Endodermal cell (in vitro differentiated cells): ENCODE measurements at regions not wholly inside any gene's neighbourhood (a gene's known extent, or its start where the extent isn't known, plus 50 kb on each side); places are given as distances from the start of the nearest gene placed in this dataset.

ENCODE experiments used
- DNase-seq: peaks from one replicate; pipeline ENCODE4 v3.0.0-alpha.2; 2017
- H3K27ac ChIP-seq: 2 replicates; pipeline ENCODE4 v1.5.1; 2013; ENCODE audit warnings: mild to moderate bottlenecking, low read depth, low read length, moderate library complexity
- H3K27me3 ChIP-seq: 2 replicates; pipeline ENCODE4 v1.6.1; 2013; ENCODE audit warnings: mild to moderate bottlenecking, low read length, moderate library complexity; ENCODE audit not compliant: insufficient read depth, control insufficient read depth, poor library complexity, severe bottlenecking
- H3K36me3 ChIP-seq: 2 replicates; pipeline ENCODE4 v1.7.0; 2013; ENCODE audit warnings: mild to moderate bottlenecking, low read length, moderate library complexity; ENCODE audit not compliant: control insufficient read depth, insufficient read depth
- H3K4me1 ChIP-seq: one replicate; pipeline ENCODE4 v1.7.0; 2013; ENCODE audit warnings: low read length; ENCODE audit not compliant: control insufficient read depth, insufficient read depth
- H3K4me3 ChIP-seq: 2 replicates; pipeline ENCODE4 v1.5.1; 2013; ENCODE audit warnings: mild to moderate bottlenecking, low read length, moderate library complexity
- H3K9ac ChIP-seq: 2 replicates; pipeline ENCODE4 v1.6.1; 2013; ENCODE audit warnings: mild to moderate bottlenecking, low read length, moderate library complexity; ENCODE audit not compliant: poor library complexity, severe bottlenecking; ENCODE audit errors: extremely low read depth
- H3K9me3 ChIP-seq: 2 replicates; pipeline ENCODE4 v1.6.1; 2013; ENCODE audit warnings: mild to moderate bottlenecking, low read length, moderate library complexity; ENCODE audit not compliant: control insufficient read depth
- H3K27ac Mint-ChIP-seq: 2 replicates; pipeline ENCODE4 v1.8.0; 2020; ENCODE audit warnings: mixed read lengths
- H3K27me3 Mint-ChIP-seq: 2 replicates; pipeline ENCODE4 v1.8.0; 2021; ENCODE audit warnings: mild to moderate bottlenecking, mixed read lengths; ENCODE audit not compliant: insufficient read depth
- H3K36me3 Mint-ChIP-seq: 2 replicates; pipeline ENCODE4 v1.8.0; 2020; ENCODE audit warnings: low read depth, mixed read lengths
- H3K4me1 Mint-ChIP-seq: 2 replicates; pipeline ENCODE4 v1.8.0; 2020; ENCODE audit warnings: mixed read lengths
- H3K4me3 Mint-ChIP-seq: 2 replicates; pipeline ENCODE4 v1.8.0; 2020; ENCODE audit warnings: mild to moderate bottlenecking, moderate library complexity, mixed read lengths
- H3K9me3 Mint-ChIP-seq: 2 replicates; pipeline ENCODE4 v1.8.0; 2020; ENCODE audit warnings: mild to moderate bottlenecking, mixed read lengths
- CTCF ChIP-seq: fragments of 200-600 bp; sonication (generic); conservative IDR thresholded peaks from 2 replicates; pipeline ENCODE4 v1.5.0; 2021; ENCODE audit warnings: antibody characterized with exemption, mild to moderate bottlenecking
- WGBS, 2 experiments: methylation state at CpG; one replicate each; pipeline versions ENCODE4 v1.1.5 to v1.1.7; 2013; ENCODE audit warnings: missing lambda C conversion rate in 2 of 2, mixed read lengths in 1 of 2; ENCODE audit not compliant: insufficient coverage in 1 of 2, insufficient read length in 1 of 2; 5-methylcytosine and 5-hydroxymethylcytosine counted together

DNA sequence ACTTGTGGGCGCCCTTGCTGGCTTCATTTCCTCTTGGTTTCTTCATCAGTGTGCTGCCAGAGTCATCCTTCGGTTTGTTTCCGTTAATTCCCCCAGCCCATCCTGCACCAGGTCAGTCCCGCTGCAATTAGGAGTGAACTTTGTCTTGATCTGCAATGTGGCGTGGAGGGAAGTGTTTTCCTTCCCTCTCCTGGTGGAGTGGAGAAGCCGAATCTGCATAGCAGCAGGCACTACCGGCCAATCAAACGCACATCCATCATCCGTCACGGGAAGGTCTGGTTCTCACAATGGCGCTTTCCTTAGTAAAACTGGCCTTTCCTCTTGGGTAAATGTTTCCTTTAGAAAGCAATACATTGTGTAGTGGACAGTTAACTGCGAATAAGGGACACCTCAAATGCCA, 337.5 kb downstream of the CXCL12 start:
- H3K4me3 Mint-ChIP-seq: no peak overlapping the region

GRCh38 chr10:44046605-44047004, 338.3 kb downstream of the CXCL12 start:
- H3K4me1 Mint-ChIP-seq: peaks cover 11% of the 10 kb centered on the region
- no peaks in the 10 kb centered on the region for H3K4me1 ChIP-seq
- no peaks in the 10 kb centered on the region for H3K27me3 Mint-ChIP-seq
- H3K27ac ChIP-seq: no peak overlapping the region
- peak; percentile 41 for TF ChIP-seq CTCF
- peak; percentile 55 for DNase-seq
- H3K4me3 ChIP-seq: no peak overlapping the region
- no peak overlapping the region for H3K4me3 Mint-ChIP-seq
- no peak overlapping the region for H3K27ac Mint-ChIP-seq
- 87 to 90% methylated on average over 3 to 5 of the region's 5 CpGs for WGBS, 2 experiments
- H3K9ac ChIP-seq: no peak overlapping the region
- H3K27me3 ChIP-seq: no peaks in the 10 kb centered on the region
- no peaks in the 10 kb centered on the region for H3K36me3 Mint-ChIP-seq
- H3K9me3 Mint-ChIP-seq: no peaks in the 10 kb centered on the region
- H3K9me3 ChIP-seq: no peaks in the 10 kb centered on the region
- no peaks in the 10 kb centered on the region for H3K36me3 ChIP-seq

More for the DNA sequence above, 337.5 kb downstream of the CXCL12 start:
- Mint-ChIP-seq H3K27me3 (peaks cover under 1% of the 10 kb centered on the region), H3K9me3 (no peaks in the 10 kb centered on the region), H3K27ac (no peak overlapping the region), H3K36me3 (no peaks in the 10 kb centered on the region), H3K4me1 (peaks cover 11% of the 10 kb centered on the region)
- Histone ChIP-seq H3K4me3 (no peak overlapping the region), H3K36me3 (no peaks in the 10 kb centered on the region), H3K9ac (no peak overlapping the region), H3K9me3 (no peaks in the 10 kb centered on the region), H3K27ac (no peak overlapping the region), H3K4me1 (no peaks in the 10 kb centered on the region), H3K27me3 (no peaks in the 10 kb centered on the region)
- no peak for TF ChIP-seq CTCF
- no peak for DNase-seq
- 91 to 96% methylated on average over 7 to 12 of the region's 12 CpGs for WGBS, 2 experiments

GRCh38 chr10:44045020-44045419, 339.9 kb downstream of the CXCL12 start:
- no peak overlapping the region for H3K9ac ChIP-seq
- no peak for DNase-seq
- H3K4me3 ChIP-seq: no peak overlapping the region

More at GRCh38 chr10:44045020-44045419, 339.9 kb downstream of the CXCL12 start:
- no peaks in the 10 kb centered on the region for H3K9me3 ChIP-seq
- H3K27me3 Mint-ChIP-seq: no peaks in the 10 kb centered on the region
- TF ChIP-seq CTCF: no peak
- H3K9me3 Mint-ChIP-seq: no peaks in the 10 kb centered on the region
- H3K4me3 Mint-ChIP-seq: no peak overlapping the region
- peaks cover 11% of the 10 kb centered on the region for H3K4me1 Mint-ChIP-seq
- H3K4me1 ChIP-seq: no peaks in the 10 kb centered on the region
- no peaks in the 10 kb centered on the region for H3K27me3 ChIP-seq
- no peak overlapping the region for H3K27ac Mint-ChIP-seq
- H3K36me3 Mint-ChIP-seq: no peaks in the 10 kb centered on the region
- H3K27ac ChIP-seq: peak overlapping the region; percentile 47
- H3K36me3 ChIP-seq: no peaks in the 10 kb centered on the region
- WGBS, 2 experiments: 81 to 87% methylated on average over 6 of the region's 6 CpGs
